GM19372 (cell line): ENCODE measurements at regions not wholly inside any gene's neighbourhood (a gene's known extent, or its start where the extent isn't known, plus 50 kb on each side); places are given as distances from the start of the nearest gene placed in this dataset.
A peak's percentile ranks its signal among the peaks of the same experiment; 100 is the strongest.
"Not testable (repeated sequence)": the region's sequence is repeated elsewhere in the genome, so short reads cannot be mapped to it uniquely, and the experiment has no call there.

Experiments
- ATAC-seq: cut with Tn5 transposase; IDR thresholded peaks from one replicate; pipeline ENCODE4 v1.9.1; 2021; ENCODE audit warnings: mild to moderate bottlenecking, low read depth, moderate library complexity; ENCODE audit not compliant: unreplicated experiment

- no peak for ATAC-seq
Measured at GRCh38 chr3:194051366-194052149, 84.4 kb upstream of the HES1 start.

DNA sequence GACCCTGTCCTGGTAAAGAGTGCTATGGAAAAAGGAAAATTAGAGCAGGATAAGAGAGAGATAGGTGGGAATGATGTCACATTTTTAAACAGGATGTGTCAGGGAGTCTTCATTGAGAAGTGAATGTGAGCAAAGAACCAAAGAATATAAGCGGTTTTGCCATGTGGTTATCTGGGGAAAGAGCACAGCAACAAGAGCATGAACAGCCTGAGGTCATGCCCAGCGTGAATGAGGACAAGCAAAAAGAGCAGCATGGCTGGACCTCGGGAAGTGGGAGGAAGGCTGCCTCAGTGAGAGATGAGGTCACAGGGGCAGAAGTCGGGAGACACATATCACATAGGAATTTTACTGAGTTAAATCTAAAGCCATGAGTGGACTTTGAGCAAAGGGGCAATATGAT lies 82.8 kb upstream of the HES1 start:
- no peak for ATAC-seq

GRCh38 chr3:194054016-194054415 lies 81.9 kb upstream of the HES1 start:
- ATAC-seq, result no peak

DNA sequence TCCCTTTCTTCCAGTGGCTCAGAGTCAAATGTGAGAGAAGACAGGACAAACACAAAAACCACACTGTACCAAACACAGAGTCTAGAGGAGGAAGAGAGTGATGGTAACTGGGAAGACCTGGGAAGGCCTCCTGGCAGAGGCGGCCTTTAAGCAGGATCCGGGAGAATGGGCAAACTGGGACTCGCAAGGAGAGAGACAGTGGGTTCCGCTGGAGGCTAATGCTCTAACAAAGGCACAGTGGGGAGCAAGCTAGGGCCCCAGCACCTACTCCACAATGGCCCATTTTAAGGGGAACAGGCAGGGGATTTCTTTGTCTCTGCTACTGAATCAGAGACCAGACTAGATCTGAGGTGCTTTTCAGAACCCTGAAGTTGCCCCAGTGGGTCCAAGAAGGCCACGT lies 81.4 kb upstream of the HES1 start:
- ATAC-seq, result no peak

- no peak for ATAC-seq
Measured at GRCh38 chr3:194054961-194055360, 81.0 kb upstream of the HES1 start.

DNA sequence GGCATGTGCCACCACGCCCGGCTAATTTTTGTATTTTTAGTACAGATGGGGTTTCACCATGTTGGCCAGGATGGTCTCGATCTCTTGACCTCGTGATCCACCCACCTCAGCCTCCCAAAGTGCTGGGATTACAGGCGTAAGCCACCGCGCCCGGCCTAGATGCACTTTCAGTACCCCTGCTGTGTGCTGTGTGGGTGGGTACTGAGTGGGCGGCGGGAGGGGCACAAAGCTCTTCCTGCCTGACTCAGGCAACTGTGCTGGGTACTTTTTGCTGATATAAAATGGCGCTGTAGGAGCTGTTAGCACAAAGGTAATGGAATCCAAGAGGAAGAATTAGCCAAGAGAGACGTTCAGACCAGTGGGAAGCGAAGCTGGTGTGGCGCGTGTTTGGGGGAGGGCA lies 79.6 kb upstream of the HES1 start:
- not testable (repeated sequence) for ATAC-seq

DNA sequence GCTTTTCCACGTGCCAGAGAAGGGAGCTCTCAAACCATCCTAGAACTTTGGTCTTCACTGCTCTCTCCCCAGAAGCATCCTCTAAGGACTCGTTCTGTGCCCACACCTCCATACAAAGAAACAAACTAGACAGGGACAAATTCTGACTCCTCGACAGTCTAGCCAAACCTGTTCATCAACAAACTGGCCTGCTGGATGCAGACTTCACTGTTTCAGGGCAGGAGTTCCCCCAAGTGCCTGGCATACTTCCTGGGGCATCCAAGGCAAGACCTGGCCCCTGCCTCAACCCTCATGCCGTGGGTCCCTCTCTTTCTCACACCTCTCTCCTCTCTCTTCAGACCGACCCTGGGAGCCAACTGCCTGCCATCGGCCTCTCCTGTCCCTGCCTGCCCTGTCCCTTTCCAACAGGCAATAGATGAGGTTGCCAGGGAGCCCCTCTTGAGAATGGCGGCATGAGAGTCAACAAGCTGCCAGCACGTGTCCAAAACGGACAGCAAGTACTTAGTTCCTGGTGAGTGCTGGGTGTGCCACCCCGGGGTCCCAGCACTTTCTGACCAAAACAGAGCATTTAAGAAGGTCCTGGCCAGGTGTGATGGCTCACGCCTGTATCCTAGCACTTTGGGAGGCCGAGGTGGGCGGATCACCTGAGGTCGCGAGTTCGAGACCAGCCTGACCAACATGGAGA lies 79.1 kb upstream of the HES1 start:
- ATAC-seq, result no peak

- ATAC-seq, result no peak
Measured at GRCh38 chr3:194057570-194058188, 78.3 kb upstream of the HES1 start.

DNA sequence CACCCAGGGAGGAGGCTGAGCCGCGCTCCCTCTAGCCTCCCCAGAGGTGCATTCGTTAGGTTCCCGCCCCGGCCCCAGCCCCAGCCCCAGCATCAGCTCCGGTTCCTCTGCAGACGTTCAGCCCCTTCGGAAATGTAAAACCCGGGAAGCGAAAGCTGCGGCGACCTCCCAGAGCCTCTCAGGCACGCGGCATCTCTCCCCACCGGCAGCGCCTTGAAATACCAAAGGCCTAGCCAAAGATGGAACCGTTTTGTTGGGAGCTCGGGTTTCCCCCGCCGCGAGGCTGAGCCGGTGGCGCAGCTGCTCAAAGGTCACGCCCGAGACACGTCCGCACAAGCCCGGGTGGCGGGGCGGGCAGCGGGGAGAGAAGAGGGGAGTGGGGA lies 77.8 kb upstream of the HES1 start:
- no peak for ATAC-seq

- no peak for ATAC-seq
Measured at GRCh38 chr3:194058753-194059152, 77.2 kb upstream of the HES1 start.

- ATAC-seq, result no peak
Measured at GRCh38 chr3:194061421-194062030, 74.4 kb upstream of the HES1 start.

DNA sequence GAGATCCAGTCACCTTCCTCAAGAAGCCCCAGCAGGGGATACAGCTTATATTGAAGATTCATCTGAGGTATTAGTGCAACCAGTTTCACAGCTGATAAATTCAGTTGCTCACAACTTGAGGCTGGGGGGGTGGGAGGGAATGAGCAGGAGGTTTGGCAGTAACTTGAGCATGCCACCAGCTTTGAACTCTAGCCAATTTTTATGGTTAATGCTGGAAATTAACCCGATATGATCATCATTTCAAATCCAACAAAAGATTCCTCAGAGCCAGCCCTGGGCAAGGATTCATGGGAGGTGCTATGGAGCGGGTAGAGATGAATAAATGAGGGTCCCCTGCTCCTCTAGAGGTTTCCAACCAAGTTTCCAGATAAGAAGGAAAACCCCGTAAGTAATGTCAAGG lies 73.1 kb upstream of the HES1 start:
- ATAC-seq, result no peak

DNA sequence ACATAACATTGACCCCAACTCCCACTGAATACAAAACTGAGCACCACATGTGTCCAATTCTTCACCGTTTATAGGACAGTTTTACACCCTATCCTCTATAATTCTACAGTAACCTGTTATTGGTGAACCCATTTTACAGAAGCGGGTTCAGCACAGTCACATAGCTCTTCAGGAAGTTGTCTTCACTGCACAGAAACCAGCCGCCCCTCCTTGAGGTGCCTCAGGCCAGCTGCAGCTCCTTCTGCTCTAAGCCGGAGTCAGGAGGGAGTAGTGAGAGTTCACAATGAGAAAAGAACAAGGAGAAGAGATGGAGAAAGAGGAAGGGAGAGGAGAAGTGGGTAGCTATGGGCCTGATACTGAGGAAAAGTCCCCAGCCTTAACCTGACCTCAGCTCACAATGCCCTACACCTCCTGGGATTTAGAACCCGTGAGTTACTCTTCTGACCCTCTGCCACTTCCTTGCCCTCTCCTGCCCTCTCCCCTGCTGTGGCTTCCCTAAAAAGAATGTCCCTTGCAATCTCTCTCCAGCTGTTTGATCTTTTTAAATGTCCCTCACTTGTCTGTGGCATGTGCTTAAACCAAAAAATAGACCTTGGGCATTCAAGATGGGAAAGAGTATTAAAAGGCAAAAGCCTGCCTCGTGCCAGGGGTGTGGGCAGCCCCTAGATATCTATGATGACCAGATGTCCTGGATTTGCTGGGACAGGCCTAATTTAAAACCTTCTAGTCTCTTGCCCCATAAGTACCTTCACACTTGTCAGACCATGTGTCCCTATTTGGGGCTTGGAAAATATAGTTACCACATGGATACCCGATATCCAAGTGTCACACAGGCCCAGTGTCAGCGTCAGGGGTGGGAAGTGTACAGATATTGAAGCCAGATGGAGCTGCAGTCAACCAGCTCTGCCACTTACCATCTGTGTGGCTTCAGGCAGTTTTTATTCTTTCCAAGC lies 71.3 kb upstream of the HES1 start:
- ATAC-seq, result no peak

GRCh38 chr3:194067327-194067726 lies 68.6 kb upstream of the HES1 start:
- not testable (repeated sequence) for ATAC-seq

DNA sequence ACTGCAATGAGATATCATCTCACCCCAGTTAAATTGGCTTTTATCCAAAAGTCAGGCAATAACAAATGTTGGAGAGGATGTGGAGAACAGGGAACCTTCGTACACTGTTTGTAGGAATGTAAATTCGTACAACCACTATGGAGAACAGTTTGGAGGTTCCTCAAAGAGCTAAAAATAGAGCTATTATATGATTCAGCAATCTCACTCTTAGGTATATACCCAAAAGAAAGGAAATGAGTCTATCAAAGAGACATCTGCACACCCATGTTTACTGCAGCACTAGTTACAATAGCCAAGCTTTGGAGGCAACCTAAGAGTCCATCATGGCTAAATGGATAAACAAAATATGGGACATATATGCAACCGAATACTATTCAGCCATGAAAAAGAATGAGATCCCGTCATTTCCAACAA lies 68.0 kb upstream of the HES1 start:
- no peak for ATAC-seq

DNA sequence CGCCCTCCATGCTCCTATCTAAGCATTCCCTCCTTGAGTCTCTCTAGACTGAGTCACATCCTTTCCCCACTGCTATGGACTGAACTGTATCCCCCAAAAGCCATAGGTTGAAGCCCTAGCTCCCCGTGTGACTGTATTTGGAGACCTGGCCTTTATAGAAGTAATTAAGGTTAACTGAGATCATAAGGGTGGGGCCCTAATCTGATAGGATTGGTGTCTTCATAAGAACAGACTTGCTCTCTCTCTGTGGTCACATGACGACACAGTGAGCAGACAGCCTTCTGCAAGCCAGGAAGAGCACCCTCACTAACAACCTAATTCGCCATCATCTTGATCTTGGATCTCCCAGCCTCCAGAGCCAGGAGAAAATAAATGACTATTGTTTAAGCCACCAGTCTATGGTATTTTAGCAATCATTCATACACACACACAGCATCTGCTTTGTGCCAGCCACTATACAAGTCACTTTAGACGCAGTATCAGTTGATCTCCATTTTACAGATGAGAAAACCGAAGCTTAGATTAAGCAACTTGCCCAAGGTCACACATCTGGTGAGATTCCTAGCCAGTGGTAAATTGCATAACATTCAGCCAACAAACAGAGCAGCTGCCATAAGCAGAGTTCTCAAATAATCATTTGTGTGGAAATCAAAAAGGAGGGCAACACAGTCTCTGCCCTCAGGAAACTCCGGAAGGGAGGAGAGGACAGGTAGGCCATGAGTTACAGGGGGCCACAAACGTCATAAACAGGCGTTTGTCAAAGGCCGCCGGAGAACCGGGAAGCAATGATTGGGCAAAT lies 66.3 kb upstream of the HES1 start:
- ATAC-seq, result no peak

DNA sequence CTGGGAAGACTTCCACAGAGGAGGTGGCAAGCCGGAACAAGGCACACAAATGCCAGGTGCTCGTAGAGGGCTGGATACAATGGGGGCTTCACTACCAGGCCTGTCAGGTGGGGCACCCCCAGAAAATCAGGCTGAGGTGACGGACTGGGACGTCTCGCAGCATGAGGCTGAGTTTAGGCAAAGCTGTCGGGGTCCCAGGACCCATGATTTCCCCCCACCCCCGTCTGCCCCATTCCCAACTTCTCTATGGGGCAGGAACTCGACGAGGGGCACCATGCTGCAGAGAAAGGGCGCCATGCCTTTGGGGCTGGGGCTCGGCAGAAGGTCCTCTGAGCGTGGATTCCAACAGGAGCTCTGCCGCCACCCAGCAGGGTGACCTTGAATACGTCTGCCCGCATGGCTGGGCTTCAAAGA lies 65.7 kb upstream of the HES1 start:
- no peak for ATAC-seq

- peak; percentile 96 for ATAC-seq
Measured at GRCh38 chr3:194070634-194071409, 65.1 kb upstream of the HES1 start.

DNA sequence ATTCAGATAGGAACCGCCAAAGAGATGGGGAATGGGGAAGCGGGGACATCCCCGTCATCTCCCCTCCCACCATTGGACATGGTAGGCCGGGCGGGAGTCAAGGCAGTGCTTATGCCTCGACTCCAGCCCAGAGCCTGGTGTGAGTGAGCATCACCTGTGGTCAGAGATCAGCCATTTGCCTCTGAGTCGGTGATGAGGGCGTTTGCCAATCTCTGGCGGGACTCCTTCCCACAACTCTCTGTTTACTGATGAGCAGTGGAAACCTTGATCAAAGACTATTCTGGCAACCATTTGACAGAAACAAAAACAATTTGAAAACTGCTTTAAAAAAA lies 63.9 kb upstream of the HES1 start:
- no peak for ATAC-seq
